ENCODE measurements at regions not wholly inside any gene's neighbourhood (a gene's known extent, or its start where the extent isn't known, plus 50 kb on each side); places are given as distances from the start of the nearest gene placed in this dataset.
"Not testable (repeated sequence)": the region's sequence is repeated elsewhere in the genome, so short reads cannot be mapped to it uniquely, and the experiment has no call there.

- DNase-seq (ENCODE audit: low read depth, low spot score) = not testable (repeated sequence)
These were observed 172.2 kb upstream of the KCTD7 start for GRCh38 chr7:66456431-66456830.

- DNase-seq (ENCODE audit: low read depth, low spot score) = not testable (repeated sequence)
These were observed 169.7 kb upstream of the KCTD7 start for GRCh38 chr7:66458991-66459390.

GRCh38 chr7:66459783-66460413, 168.8 kb upstream of the KCTD7 start:
- DNase-seq (ENCODE audit: low read depth, low spot score) = not testable (repeated sequence)

GRCh38 chr7:66460921-66461361, 167.7 kb upstream of the KCTD7 start:
- no peak for DNase-seq (ENCODE audit: low read depth, low spot score)

- DNase-seq (ENCODE audit: low read depth, low spot score) = not testable (repeated sequence)
These were observed 167.3 kb upstream of the KCTD7 start for GRCh38 chr7:66461397-66461796.

- not testable (repeated sequence) for DNase-seq (ENCODE audit: low read depth, low spot score)
These were observed 165.8 kb upstream of the KCTD7 start for GRCh38 chr7:66462831-66463230.

- no peak for DNase-seq (ENCODE audit: low read depth, low spot score)
These were observed 164.6 kb upstream of the KCTD7 start for GRCh38 chr7:66464059-66464458.

GRCh38 chr7:66466081-66466600, 162.5 kb upstream of the KCTD7 start:
- no peak for DNase-seq (ENCODE audit: low read depth, low spot score)

- DNase-seq (ENCODE audit: low read depth, low spot score) = no peak
These were observed 160.8 kb upstream of the KCTD7 start for GRCh38 chr7:66467887-66468286.

- not testable (repeated sequence) for DNase-seq (ENCODE audit: low read depth, low spot score)
These were observed 155.6 kb upstream of the KCTD7 start for GRCh38 chr7:66473064-66473463.

GRCh38 chr7:66474441-66474840, 154.2 kb upstream of the KCTD7 start:
- no peak for DNase-seq (ENCODE audit: low read depth, low spot score)

- not testable (repeated sequence) for DNase-seq (ENCODE audit: low read depth, low spot score)
These were observed 152.6 kb upstream of the KCTD7 start for GRCh38 chr7:66476056-66476455.

GRCh38 chr7:66477822-66478397, 150.8 kb upstream of the KCTD7 start:
- DNase-seq (ENCODE audit: low read depth, low spot score) = not testable (repeated sequence)

- DNase-seq (ENCODE audit: low read depth, low spot score) = not testable (repeated sequence)
These were observed 147.5 kb upstream of the KCTD7 start for GRCh38 chr7:66481229-66481628.

GRCh38 chr7:66489065-66489464, 139.6 kb upstream of the KCTD7 start:
- not testable (repeated sequence) for DNase-seq (ENCODE audit: low read depth, low spot score)

- DNase-seq (ENCODE audit: low read depth, low spot score) = not testable (repeated sequence)
These were observed 138.9 kb upstream of the KCTD7 start for GRCh38 chr7:66489741-66490140.

- not testable (repeated sequence) for DNase-seq (ENCODE audit: low read depth, low spot score)
These were observed 137.7 kb upstream of the KCTD7 start for GRCh38 chr7:66490979-66491378.

GRCh38 chr7:66492405-66492804, 136.3 kb upstream of the KCTD7 start:
- DNase-seq (ENCODE audit: low read depth, low spot score) = not testable (repeated sequence)

- DNase-seq (ENCODE audit: low read depth, low spot score) = peak; percentile 94
These were observed 135.2 kb upstream of the KCTD7 start for GRCh38 chr7:66493235-66494205.

GRCh38 chr7:66497346-66497745, 131.3 kb upstream of the KCTD7 start:
- DNase-seq (ENCODE audit: low read depth, low spot score) = no peak

GRCh38 chr7:66500087-66500486, 128.6 kb upstream of the KCTD7 start:
- DNase-seq (ENCODE audit: low read depth, low spot score) = no peak

Data from smooth muscle cell of the brain vasculature (primary cell).